GM12872 (cell line): ENCODE measurements at regions not wholly inside any gene's neighbourhood (a gene's known extent, or its start where the extent isn't known, plus 50 kb on each side); places are given as distances from the start of the nearest gene placed in this dataset.

Experiments
- TF ChIP-seq, protein P1 (sequence below): IDR thresholded peaks from 3 replicates; pipeline ENCODE4 v1.5.1; 2011; ENCODE audit warnings: low read depth, mild to moderate bottlenecking, low read length, moderate library complexity; ENCODE audit not compliant: insufficient read depth

DNA sequence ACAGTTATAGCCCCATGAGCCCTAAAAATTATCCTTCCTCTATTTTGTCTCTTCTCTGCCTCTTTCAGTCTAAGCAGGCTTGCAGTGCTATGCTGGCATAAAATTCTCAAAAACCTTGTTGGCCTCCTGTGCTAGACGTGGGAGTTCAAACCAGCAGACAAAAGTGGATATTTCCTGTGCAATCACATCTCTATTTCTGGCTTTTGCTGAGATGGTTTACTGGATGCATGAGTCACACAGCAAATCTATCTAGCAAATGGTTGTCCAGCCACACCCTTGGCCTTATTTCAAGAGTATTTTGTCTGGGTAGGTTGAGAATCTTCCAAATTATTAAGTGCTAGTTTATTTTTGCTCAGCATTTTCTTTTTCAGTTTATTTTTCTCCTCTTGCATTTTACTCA is 370.8 kb downstream of the CDC14C start:
- TF ChIP-seq, protein P1, sequence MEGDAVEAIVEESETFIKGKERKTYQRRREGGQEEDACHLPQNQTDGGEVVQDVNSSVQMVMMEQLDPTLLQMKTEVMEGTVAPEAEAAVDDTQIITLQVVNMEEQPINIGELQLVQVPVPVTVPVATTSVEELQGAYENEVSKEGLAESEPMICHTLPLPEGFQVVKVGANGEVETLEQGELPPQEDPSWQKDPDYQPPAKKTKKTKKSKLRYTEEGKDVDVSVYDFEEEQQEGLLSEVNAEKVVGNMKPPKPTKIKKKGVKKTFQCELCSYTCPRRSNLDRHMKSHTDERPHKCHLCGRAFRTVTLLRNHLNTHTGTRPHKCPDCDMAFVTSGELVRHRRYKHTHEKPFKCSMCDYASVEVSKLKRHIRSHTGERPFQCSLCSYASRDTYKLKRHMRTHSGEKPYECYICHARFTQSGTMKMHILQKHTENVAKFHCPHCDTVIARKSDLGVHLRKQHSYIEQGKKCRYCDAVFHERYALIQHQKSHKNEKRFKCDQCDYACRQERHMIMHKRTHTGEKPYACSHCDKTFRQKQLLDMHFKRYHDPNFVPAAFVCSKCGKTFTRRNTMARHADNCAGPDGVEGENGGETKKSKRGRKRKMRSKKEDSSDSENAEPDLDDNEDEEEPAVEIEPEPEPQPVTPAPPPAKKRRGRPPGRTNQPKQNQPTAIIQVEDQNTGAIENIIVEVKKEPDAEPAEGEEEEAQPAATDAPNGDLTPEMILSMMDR: no peak

DNA sequence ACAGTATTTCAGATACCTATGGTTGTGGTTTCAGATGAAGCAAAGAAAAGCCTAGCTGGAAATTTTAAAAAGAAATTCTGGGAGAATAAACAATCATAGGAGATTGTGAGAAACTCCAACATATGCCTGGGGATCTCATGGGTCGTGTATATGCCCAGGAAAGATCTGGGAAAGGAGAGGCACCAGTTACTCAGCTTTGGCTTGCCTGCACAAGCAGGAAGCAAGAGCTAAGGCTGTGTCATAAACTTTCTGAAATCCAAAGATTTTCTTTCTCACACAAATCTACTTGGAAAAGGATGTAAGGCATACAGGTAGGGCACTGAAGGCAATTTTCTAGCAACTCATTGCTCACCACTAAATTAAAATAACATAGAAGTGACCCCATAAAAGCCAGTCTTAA is 373.6 kb downstream of the CDC14C start:
- TF ChIP-seq, protein P1: no peak

DNA sequence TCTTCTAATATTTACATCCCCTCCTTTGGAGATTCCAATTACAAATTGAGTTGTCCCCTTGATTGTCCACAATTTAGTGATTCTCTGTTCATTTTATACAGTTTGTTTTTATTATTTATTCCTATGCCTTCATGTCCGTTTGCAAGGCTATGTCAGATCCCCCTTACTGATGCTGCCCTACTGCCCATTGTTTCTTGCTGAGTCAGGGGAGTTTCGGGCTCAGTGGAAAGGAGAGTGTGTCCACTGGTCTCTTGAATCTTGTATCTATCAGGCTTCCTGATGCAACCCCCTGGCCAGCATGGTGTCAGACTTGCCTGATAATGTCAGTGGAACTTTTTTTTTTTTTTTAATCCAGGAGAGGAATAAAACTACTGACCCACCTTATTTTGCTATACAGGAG is 384.4 kb downstream of the CDC14C start:
- TF ChIP-seq, protein P1: no peak

DNA sequence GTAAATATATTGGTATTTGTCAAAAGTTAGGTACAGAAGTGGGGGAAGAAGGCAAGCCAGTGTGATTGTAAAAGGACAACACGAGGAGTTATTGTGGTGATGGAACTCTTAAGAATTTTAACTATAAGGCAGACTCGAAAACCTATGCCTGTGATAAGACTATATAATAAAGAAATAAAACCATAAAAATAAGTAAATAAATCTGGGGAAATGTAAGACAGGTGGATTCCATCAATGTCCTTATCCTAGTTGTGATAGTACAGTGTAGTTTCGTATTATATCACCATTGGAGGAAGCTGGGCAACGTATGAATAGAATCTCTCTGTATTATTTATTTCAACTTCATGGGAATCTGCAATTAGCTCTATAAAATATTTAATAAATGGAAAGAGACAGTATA is 395.7 kb downstream of the CDC14C start:
- TF ChIP-seq, protein P1: no peak

DNA sequence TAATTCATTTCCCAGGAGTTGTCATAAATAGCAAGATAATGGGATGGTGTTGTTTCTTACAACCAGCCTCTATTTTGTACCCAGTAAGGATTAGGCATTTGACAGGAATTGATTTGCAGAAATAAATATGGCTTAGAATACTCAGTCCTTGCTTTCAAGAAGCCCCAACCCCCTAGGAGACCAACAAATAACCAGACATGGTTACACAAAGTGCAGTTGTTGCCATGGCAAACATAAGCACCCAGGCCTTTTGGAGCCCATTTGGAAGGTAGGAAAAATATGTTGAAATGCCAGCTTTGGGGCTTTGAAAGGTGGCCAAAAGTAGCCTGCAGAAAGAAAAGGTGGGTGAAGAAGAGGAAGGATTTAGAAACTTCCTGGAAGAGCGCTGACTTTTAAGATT is 397.5 kb downstream of the CDC14C start:
- TF ChIP-seq, protein P1: no peak

DNA sequence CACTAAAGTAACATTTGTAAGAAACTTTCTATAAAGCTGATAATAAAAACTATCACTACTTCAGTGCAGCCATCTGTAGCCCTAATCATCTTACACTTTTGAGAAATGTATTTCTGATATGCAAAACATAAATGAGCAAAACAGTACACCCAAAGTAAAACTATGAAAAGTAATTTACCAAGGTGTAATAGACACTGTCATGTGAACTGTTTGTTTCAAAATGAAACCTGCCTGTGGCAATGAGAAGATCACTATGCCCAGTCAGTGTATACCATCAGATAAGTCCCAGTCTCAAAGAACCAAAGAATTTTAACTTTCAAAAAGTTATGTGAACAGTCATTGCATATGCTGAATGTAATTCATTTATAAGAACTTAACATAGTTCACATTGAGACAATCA is 398.1 kb downstream of the CDC14C start:
- TF ChIP-seq, protein P1: no peak

DNA sequence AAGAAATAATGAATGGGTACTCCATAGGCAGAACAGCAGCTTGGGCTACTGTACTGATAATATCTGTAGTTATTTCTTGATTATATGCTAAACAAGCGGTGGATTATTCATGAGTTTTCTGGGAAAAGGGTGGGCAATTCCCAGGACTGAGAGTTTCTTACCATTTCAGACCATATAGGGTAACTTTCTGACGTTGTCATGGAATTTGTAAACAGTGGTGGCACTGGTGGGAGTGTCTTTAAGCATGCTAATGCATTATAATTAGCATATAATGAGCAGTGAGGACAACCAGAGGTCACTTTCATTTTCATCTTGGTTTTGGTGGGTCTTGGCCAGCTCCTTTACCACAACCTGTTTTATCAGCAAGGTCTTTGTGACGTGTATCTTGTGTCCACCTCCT is 399.7 kb downstream of the CDC14C start:
- TF ChIP-seq, protein P1: no peak

DNA sequence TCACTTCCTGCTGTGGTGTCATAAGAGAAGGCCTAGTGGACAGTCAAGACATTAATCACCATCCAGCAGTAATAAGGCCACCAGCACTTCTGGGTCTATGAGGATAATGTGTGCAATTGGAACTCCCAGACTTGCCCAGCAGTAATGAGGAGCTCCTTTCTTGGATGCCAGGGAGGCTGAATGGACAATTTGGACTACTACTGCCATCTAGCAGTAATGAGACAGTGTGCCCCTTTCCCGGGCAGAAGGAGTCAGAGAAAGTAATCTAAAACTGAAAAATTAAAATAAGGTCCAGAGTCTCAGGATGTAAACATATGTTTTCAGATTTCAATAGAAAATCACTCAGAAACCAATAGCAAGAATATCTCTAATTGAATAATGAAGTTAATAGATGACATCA is 400.4 kb downstream of the CDC14C start:
- TF ChIP-seq, protein P1: peak; percentile 20; the same call in 1 of the 3 replicates
